ENCODE measurements at regions not wholly inside any gene's neighbourhood (a gene's known extent, or its start where the extent isn't known, plus 50 kb on each side); places are given as distances from the start of the nearest gene placed in this dataset.

GRCh38 chr18:73670039-73670438 lies 477.6 kb downstream of the FBXO15 start:
- no peak overlapping the region for H2BK120ac ChIP-seq (ENCODE audit: low read depth, low read length, poor library complexity, severe bottlenecking)
- no peaks in the 10 kb centered on the region for H3K27me3 ChIP-seq (ENCODE audit: insufficient read depth, low read length)
- H2BK12ac ChIP-seq (ENCODE audit: insufficient read length, low read depth, low read length) = no peak overlapping the region
- no peak for DNase-seq
- H2AK5ac ChIP-seq (ENCODE audit: insufficient read length, low read length) = no peak overlapping the region
- H2AFZ ChIP-seq (ENCODE audit: low read length) = no peak overlapping the region
- H3K4me1 Mint-ChIP-seq = no peaks in the 10 kb centered on the region
- H3K18ac ChIP-seq (ENCODE audit: insufficient read length, low read depth, low read length) = no peak overlapping the region
- no peaks in the 10 kb centered on the region for H3K9me3 ChIP-seq (ENCODE audit: control insufficient read depth, low read depth, low read length)
- no peaks in the 10 kb centered on the region for H3K4me1 ChIP-seq (ENCODE audit: insufficient read depth, low read length)
- TF ChIP-seq, protein P1, sequence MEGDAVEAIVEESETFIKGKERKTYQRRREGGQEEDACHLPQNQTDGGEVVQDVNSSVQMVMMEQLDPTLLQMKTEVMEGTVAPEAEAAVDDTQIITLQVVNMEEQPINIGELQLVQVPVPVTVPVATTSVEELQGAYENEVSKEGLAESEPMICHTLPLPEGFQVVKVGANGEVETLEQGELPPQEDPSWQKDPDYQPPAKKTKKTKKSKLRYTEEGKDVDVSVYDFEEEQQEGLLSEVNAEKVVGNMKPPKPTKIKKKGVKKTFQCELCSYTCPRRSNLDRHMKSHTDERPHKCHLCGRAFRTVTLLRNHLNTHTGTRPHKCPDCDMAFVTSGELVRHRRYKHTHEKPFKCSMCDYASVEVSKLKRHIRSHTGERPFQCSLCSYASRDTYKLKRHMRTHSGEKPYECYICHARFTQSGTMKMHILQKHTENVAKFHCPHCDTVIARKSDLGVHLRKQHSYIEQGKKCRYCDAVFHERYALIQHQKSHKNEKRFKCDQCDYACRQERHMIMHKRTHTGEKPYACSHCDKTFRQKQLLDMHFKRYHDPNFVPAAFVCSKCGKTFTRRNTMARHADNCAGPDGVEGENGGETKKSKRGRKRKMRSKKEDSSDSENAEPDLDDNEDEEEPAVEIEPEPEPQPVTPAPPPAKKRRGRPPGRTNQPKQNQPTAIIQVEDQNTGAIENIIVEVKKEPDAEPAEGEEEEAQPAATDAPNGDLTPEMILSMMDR (conservative IDR thresholded peaks at IDR 0.05) = no peak
- H3K56ac ChIP-seq (ENCODE audit: insufficient read length, low read depth, low read length) = no peak overlapping the region
- H4K91ac ChIP-seq (ENCODE audit: insufficient read length, low read depth, low read length) = no peak overlapping the region
- H4K20me1 ChIP-seq (ENCODE audit: control insufficient read depth, insufficient read depth, insufficient read length) = no peaks in the 10 kb centered on the region
- H2BK15ac ChIP-seq (ENCODE audit: low read depth, low read length) = no peak overlapping the region
- H3K4me2 ChIP-seq (ENCODE audit: insufficient read depth, insufficient read length, low read length) = no peak overlapping the region
- no peak overlapping the region for H3K9ac ChIP-seq (ENCODE audit: extremely low read depth, insufficient read length, low read length)
- no peak overlapping the region for H3K27ac Mint-ChIP-seq
- no peak overlapping the region for H3K4ac ChIP-seq (ENCODE audit: low read depth, low read length)
- no peak overlapping the region for H3K27ac ChIP-seq (ENCODE audit: insufficient read length, low read depth, low read length)
- H4K8ac ChIP-seq (replicated peaks; ENCODE audit: insufficient read length, low read depth, low read length) = no peak overlapping the region
- no peaks in the 10 kb centered on the region for H3K79me2 ChIP-seq (ENCODE audit: insufficient read depth, low read length)
- no peak overlapping the region for H2BK20ac ChIP-seq (ENCODE audit: low read depth, low read length, poor library complexity, severe bottlenecking)
- H3T11ph ChIP-seq (ENCODE audit: low read length) = no peak overlapping the region
- peaks cover 3% of the 10 kb centered on the region; the same call in 1 of the 2 replicates for H3K27me3 Mint-ChIP-seq (ENCODE audit: low read depth)
- no peak overlapping the region for H2BK5ac ChIP-seq (ENCODE audit: insufficient read length, low read length)
- no peak overlapping the region for H3K23ac ChIP-seq (ENCODE audit: insufficient read length, low read depth, low read length)
- no peak overlapping the region for H3K14ac ChIP-seq (ENCODE audit: insufficient read depth, low read length)
- no peaks in the 10 kb centered on the region for H3K79me1 ChIP-seq (ENCODE audit: insufficient read depth, low read depth, low read length, poor library complexity, severe bottlenecking)
- H3K4me3 Mint-ChIP-seq = no peak overlapping the region
- H4K5ac ChIP-seq (ENCODE audit: insufficient read length, low read depth, low read length) = no peak overlapping the region
- H3K23me2 ChIP-seq (ENCODE audit: insufficient read length, low read depth, low read length, poor library complexity, severe bottlenecking) = no peaks in the 10 kb centered on the region
- H3K9me3 Mint-ChIP-seq = no peaks in the 10 kb centered on the region; a peak in 1 of 5 replicates
- no peaks in the 10 kb centered on the region; a peak in 1 of 7 replicates for H3K36me3 Mint-ChIP-seq (ENCODE audit: insufficient read depth in 1 of 3, low read depth in 3 of 3)

All from H9 (cell line).